SK-N-SH treated with all-trans-retinoic acid at 6 μM for 48 hours (cell line): ENCODE measurements at regions not wholly inside any gene's neighbourhood (a gene's known extent, or its start where the extent isn't known, plus 50 kb on each side); places are given as distances from the start of the nearest gene placed in this dataset.

Experiments used
- ATAC-seq: fragments of 200-7000 bp; cut with Tn5 transposase; 3 replicates; pipeline ENCODE4 v1.9.1; 2020; ENCODE audit warnings: mild to moderate bottlenecking, moderate library complexity
- ARNTL ChIP-seq: fragments of 450-650 bp; formaldehyde crosslinking; IDR thresholded peaks from 2 replicates; pipeline ENCODE4 v1.5.0; 2020; ENCODE audit warnings: low read depth, mild to moderate bottlenecking, moderate library complexity, borderline replicate concordance
- BACH2 ChIP-seq: fragments of 250-450 bp; sonication (Bioruptor Pico); IDR thresholded peaks from 2 replicates; pipeline ENCODE4 v1.9.0; 2021; ENCODE audit warnings: mild to moderate bottlenecking, borderline replicate concordance
- CREB5 ChIP-seq: fragments of 250-450 bp; sonication (Bioruptor Pico); IDR thresholded peaks from 2 replicates; pipeline ENCODE4 v1.5.1; 2020; ENCODE audit warnings: low read depth, mild to moderate bottlenecking, moderate library complexity
- CSDC2 ChIP-seq: fragments of 250-450 bp; sonication (Bioruptor Pico); IDR thresholded peaks from 2 replicates; pipeline ENCODE4 v1.5.0; 2020; ENCODE audit warnings: mild to moderate bottlenecking, moderate library complexity
- CSRNP3 ChIP-seq: fragments of 250-450 bp; sonication (Bioruptor Pico); IDR thresholded peaks from 2 replicates; pipeline ENCODE4 v1.5.1; 2021; ENCODE audit warnings: mild to moderate bottlenecking, moderate library complexity
- ESRRG ChIP-seq: fragments of 250-450 bp; sonication (Bioruptor Pico); IDR thresholded peaks from 2 replicates; pipeline ENCODE4 v1.6.1; 2021; ENCODE audit warnings: mild to moderate bottlenecking
- GLIS3 ChIP-seq: fragments of 250-450 bp; sonication (Bioruptor Pico); IDR thresholded peaks from 2 replicates; pipeline ENCODE4 v1.5.0; 2020; ENCODE audit warnings: mild to moderate bottlenecking, moderate library complexity
- ISL1 ChIP-seq: fragments of 250-450 bp; sonication (Bioruptor Pico); IDR thresholded peaks from 2 replicates; pipeline ENCODE4 v2.1.2; 2022; ENCODE audit warnings: mild to moderate bottlenecking, moderate library complexity
- OSR1 ChIP-seq: fragments of 250-450 bp; sonication (Bioruptor Pico); IDR thresholded peaks from 2 replicates; pipeline ENCODE4 v1.8.0; 2022; ENCODE audit warnings: moderate library complexity, mild to moderate bottlenecking, inconsistent platforms
- PPARA ChIP-seq: fragments of 250-450 bp; sonication (Bioruptor Pico); IDR thresholded peaks from 2 replicates; pipeline ENCODE4 v1.5.0; 2020; ENCODE audit warnings: mild to moderate bottlenecking, borderline replicate concordance
- RARB ChIP-seq: fragments of 250-450 bp; sonication (Bioruptor Pico); IDR thresholded peaks from 2 replicates; pipeline ENCODE4 v1.8.0; 2021; ENCODE audit warnings: mild to moderate bottlenecking, moderate library complexity
- SNAI2 ChIP-seq: fragments of 250-450 bp; sonication (Bioruptor Pico); IDR thresholded peaks from 2 replicates; pipeline ENCODE4 v1.5.0; 2020; ENCODE audit warnings: mild to moderate bottlenecking, moderate library complexity
- TCF4 ChIP-seq: fragments of 250-450 bp; sonication (Bioruptor Pico); IDR thresholded peaks from 2 replicates; pipeline ENCODE4 v1.8.0; 2021; ENCODE audit warnings: mild to moderate bottlenecking, moderate library complexity, borderline replicate concordance
- TOX ChIP-seq: fragments of 250-450 bp; sonication (Bioruptor Pico); IDR thresholded peaks from 2 replicates; pipeline ENCODE4 v1.8.0; 2021; ENCODE audit warnings: mild to moderate bottlenecking, moderate library complexity, borderline replicate concordance
- ZFP3 ChIP-seq: fragments of 250-450 bp; sonication (Bioruptor Pico); IDR thresholded peaks from 2 replicates; pipeline ENCODE4 v1.5.0; 2020; ENCODE audit warnings: mild to moderate bottlenecking, moderate library complexity
- ZFP30 ChIP-seq: fragments of 450-650 bp; formaldehyde crosslinking; IDR thresholded peaks from 2 replicates; pipeline ENCODE4 v1.5.0; 2022; ENCODE audit warnings: mild to moderate bottlenecking, moderate library complexity
- ZNF70 ChIP-seq: fragments of 450-650 bp; formaldehyde crosslinking; IDR thresholded peaks from 2 replicates; pipeline ENCODE4 v1.5.0; 2020; ENCODE audit warnings: mild to moderate bottlenecking, moderate library complexity
- TF ChIP-seq, protein P1 (sequence below): fragments of 250-450 bp; sonication (Bioruptor Pico); IDR thresholded peaks from 2 replicates; pipeline ENCODE4 v1.8.0; 2020; ENCODE audit warnings: mild to moderate bottlenecking, moderate library complexity, borderline replicate concordance
- TF ChIP-seq, protein P2 (sequence below): fragments of 250-450 bp; sonication (Bioruptor Pico); IDR thresholded peaks from 2 replicates; pipeline ENCODE4 v1.8.0; 2021; ENCODE audit warnings: low read depth, mild to moderate bottlenecking, moderate library complexity, borderline replicate concordance
- TF ChIP-seq, protein P3 (sequence below): fragments of 250-450 bp; sonication (Bioruptor Pico); IDR thresholded peaks from 2 replicates; pipeline ENCODE4 v1.5.0; 2020; ENCODE audit warnings: mild to moderate bottlenecking, moderate library complexity

- TF ChIP-seq TOX = no peak
- TF ChIP-seq ISL1 (CRISPR knock-in tag) = no peak
- TF ChIP-seq GLIS3 (CRISPR knock-in tag) = no peak
- TF ChIP-seq PPARA (CRISPR knock-in tag) = no peak
- no peak for TF ChIP-seq RARB (CRISPR knock-in tag)
- no peak for TF ChIP-seq ZFP3 (CRISPR knock-in tag)
- no peak for ATAC-seq
Measured at GRCh38 chr20:57837208-57838035, 127.6 kb upstream of the PMEPA1 start.

DNA sequence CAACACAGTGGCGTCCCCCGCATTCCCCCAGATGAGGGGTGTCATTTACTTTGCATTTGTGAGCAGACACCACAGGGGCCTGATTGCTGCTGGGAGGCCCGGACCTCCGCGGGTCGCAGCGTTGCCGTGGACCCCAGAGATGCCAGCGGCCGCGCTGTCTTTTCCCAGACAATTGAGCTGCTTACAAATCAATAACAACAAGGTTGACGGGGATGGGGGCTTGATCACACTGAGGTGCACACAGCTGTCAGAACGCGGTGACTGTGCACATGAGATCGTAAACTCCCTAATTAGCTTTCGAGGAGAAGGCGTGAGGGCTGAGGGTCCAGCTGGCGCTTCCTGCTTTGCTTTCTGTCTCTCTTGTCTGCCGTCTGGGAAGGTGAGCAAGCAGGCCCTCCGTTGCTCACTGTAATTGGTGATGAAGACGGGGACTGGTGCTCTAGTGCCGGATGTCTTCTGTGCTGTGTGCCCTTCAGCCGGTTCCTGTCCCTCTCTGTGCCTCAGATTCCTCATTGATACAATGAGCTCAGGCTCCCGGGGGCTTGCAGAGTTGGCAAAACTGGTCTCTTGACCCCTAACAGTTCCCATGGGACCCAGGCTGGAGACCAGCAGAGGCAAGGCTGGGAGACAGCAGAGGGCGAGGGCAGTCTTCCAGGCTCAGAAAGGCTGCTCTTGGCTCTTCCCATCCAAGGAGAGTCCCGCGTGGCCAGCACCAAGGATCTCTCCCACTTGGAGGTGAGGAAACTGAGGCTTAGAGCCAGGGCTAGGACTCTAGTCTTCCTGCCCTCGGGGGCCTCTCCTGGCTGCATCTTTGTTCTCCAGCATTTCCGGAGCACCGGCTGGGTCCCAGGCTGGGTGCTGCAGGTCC is 126.0 kb upstream of the PMEPA1 start:
- no peak for ATAC-seq

GRCh38 chr20:57835074-57835452 is 125.2 kb upstream of the PMEPA1 start:
- TF ChIP-seq CSRNP3 (CRISPR knock-in tag) (no peak), ZFP30 (no peak), ISL1 (CRISPR knock-in tag) (no peak), ARNTL (CRISPR knock-in tag) (no peak), ZNF70 (CRISPR knock-in tag) (no peak), TOX (no peak), GLIS3 (CRISPR knock-in tag) (no peak)
- TF ChIP-seq, protein P1, sequence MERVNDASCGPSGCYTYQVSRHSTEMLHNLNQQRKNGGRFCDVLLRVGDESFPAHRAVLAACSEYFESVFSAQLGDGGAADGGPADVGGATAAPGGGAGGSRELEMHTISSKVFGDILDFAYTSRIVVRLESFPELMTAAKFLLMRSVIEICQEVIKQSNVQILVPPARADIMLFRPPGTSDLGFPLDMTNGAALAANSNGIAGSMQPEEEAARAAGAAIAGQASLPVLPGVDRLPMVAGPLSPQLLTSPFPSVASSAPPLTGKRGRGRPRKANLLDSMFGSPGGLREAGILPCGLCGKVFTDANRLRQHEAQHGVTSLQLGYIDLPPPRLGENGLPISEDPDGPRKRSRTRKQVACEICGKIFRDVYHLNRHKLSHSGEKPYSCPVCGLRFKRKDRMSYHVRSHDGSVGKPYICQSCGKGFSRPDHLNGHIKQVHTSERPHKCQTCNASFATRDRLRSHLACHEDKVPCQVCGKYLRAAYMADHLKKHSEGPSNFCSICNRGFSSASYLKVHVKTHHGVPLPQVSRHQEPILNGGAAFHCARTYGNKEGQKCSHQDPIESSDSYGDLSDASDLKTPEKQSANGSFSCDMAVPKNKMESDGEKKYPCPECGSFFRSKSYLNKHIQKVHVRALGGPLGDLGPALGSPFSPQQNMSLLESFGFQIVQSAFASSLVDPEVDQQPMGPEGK (CRISPR knock-in tag) = no peak
- TF ChIP-seq, protein P2, sequence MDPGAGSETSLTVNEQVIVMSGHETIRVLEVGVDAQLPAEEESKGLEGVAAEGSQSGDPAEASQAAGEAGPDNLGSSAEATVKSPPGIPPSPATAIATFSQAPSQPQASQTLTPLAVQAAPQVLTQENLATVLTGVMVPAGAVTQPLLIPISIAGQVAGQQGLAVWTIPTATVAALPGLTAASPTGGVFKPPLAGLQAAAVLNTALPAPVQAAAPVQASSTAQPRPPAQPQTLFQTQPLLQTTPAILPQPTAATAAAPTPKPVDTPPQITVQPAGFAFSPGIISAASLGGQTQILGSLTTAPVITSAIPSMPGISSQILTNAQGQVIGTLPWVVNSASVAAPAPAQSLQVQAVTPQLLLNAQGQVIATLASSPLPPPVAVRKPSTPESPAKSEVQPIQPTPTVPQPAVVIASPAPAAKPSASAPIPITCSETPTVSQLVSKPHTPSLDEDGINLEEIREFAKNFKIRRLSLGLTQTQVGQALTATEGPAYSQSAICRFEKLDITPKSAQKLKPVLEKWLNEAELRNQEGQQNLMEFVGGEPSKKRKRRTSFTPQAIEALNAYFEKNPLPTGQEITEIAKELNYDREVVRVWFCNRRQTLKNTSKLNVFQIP (CRISPR knock-in tag) = no peak
- no peak for ATAC-seq

More for the DNA sequence above, 126.0 kb upstream of the PMEPA1 start:
- TF ChIP-seq PPARA (CRISPR knock-in tag) (no peak), ZFP3 (CRISPR knock-in tag) (no peak), TCF4 (CRISPR knock-in tag) (no peak), ZFP30 (no peak), OSR1 (CRISPR knock-in tag) (no peak), SNAI2 (CRISPR knock-in tag) (no peak), GLIS3 (CRISPR knock-in tag) (no peak), ZNF70 (CRISPR knock-in tag) (no peak), CREB5 (CRISPR knock-in tag) (no peak), CSDC2 (no peak), ESRRG (CRISPR knock-in tag) (no peak), BACH2 (CRISPR knock-in tag) (no peak), TOX (no peak), ISL1 (CRISPR knock-in tag) (no peak)
- TF ChIP-seq, protein P1 (CRISPR knock-in tag) = no peak
- TF ChIP-seq, protein P3, sequence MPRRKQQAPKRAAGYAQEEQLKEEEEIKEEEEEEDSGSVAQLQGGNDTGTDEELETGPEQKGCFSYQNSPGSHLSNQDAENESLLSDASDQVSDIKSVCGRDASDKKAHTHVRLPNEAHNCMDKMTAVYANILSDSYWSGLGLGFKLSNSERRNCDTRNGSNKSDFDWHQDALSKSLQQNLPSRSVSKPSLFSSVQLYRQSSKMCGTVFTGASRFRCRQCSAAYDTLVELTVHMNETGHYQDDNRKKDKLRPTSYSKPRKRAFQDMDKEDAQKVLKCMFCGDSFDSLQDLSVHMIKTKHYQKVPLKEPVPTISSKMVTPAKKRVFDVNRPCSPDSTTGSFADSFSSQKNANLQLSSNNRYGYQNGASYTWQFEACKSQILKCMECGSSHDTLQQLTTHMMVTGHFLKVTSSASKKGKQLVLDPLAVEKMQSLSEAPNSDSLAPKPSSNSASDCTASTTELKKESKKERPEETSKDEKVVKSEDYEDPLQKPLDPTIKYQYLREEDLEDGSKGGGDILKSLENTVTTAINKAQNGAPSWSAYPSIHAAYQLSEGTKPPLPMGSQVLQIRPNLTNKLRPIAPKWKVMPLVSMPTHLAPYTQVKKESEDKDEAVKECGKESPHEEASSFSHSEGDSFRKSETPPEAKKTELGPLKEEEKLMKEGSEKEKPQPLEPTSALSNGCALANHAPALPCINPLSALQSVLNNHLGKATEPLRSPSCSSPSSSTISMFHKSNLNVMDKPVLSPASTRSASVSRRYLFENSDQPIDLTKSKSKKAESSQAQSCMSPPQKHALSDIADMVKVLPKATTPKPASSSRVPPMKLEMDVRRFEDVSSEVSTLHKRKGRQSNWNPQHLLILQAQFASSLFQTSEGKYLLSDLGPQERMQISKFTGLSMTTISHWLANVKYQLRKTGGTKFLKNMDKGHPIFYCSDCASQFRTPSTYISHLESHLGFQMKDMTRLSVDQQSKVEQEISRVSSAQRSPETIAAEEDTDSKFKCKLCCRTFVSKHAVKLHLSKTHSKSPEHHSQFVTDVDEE (CRISPR knock-in tag) = no peak
